ENCODE measurements at regions not wholly inside any gene's neighbourhood (a gene's known extent, or its start where the extent isn't known, plus 50 kb on each side); places are given as distances from the start of the nearest gene placed in this dataset.

- H3K9ac ChIP-seq (ENCODE audit: insufficient read depth, low read length, poor library complexity, severe bottlenecking) = no peak overlapping the region
- no peak overlapping the region for H2AFZ ChIP-seq (ENCODE audit: insufficient read depth, low read depth, low read length, poor library complexity, severe bottlenecking)
- peaks cover 2 to 3% of the 10 kb centered on the region in 2 donors for H3K9me3 ChIP-seq (replicated peaks in 1 of 2; ENCODE audit: control insufficient read depth in 1 of 2, insufficient read depth in 1 of 2, low read length in 2 of 2)
- H3K4me3 ChIP-seq (replicated peaks in 1 of 3; ENCODE audit: low read depth in 2 of 3, low read length in 3 of 3) = no peak overlapping the region
- H3K4me1 ChIP-seq (ENCODE audit: control insufficient read depth in 1 of 2, insufficient read depth in 2 of 2, low read length in 2 of 2) = no peaks in the 10 kb centered on the region
- WGBS (ENCODE audit: insufficient coverage) = 100% methylated on average over 1 of the region's 3 CpGs
- H3K27ac ChIP-seq (ENCODE audit: low read depth in 1 of 2, low read length in 2 of 2) = no peak overlapping the region
- H3K27me3 ChIP-seq (ENCODE audit: control insufficient read depth in 2 of 2, insufficient read depth in 2 of 2, low read length in 2 of 2) = no peaks in the 10 kb centered on the region
- Mint-ChIP-seq H3K36me3 (no peaks in the 10 kb centered on the region), H3K27me3 (ENCODE audit: low read depth in 3 of 3) (no peaks in the 10 kb centered on the region), H3K27ac (no peak overlapping the region), H3K4me3 (no peak overlapping the region), H3K4me1 (no peaks in the 10 kb centered on the region), H3K9me3 (peaks cover 0 to 10% (median 6%) of the 10 kb centered on the region in 7 donors)
- TF ChIP-seq CTCF (IDR thresholded peaks at IDR 0.05) = no peak
- H4K20me1 ChIP-seq (ENCODE audit: insufficient read depth, low read length) = no peaks in the 10 kb centered on the region
- intact Hi-C loops (cut with micrococcal nuclease) = no loop called here
- DNase-seq = no peak
- H3K79me2 ChIP-seq (ENCODE audit: insufficient read depth, low read length) = no peaks in the 10 kb centered on the region
- H3K4me2 ChIP-seq (replicated peaks; ENCODE audit: extremely low read depth, low read length, poor library complexity, severe bottlenecking) = no peak overlapping the region
- H3K36me3 ChIP-seq (replicated peaks in 1 of 2; ENCODE audit: control insufficient read depth in 1 of 2, insufficient read depth in 2 of 2, low read length in 2 of 2) = no peaks in the 10 kb centered on the region
These were observed 97.7 kb upstream of the EGFR start for GRCh38 chr7:54921116-54921515.

DNA sequence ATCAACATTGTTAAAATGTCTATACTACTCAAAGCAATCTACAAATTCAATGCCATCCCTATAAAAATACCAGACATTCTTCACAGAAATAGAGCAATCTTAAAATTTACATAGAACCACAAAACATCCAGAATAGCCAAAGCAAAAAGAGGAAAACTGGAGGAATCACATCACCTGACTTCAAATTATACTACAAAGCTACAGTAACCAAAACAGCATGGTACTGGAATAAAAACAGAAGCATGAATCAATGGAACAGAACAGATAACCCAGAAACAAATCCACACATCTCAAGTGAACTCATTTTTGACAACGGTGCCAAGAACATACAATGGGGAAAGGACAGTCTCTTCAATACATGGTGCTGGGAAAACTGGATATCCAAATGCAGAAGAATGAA, 87.3 kb upstream of the EGFR start:
- H3K27me3 Mint-ChIP-seq (ENCODE audit: low read depth in 3 of 3) = peaks cover 7 to 21% (median 9%) of the 10 kb centered on the region in 3 donors
- intact Hi-C loops (cut with micrococcal nuclease) = no loop called here
- Histone ChIP-seq H3K4me1 (ENCODE audit: control insufficient read depth in 1 of 2, insufficient read depth in 2 of 2, low read length in 2 of 2) (no peaks in the 10 kb centered on the region), H3K4me3 (replicated peaks in 1 of 3; ENCODE audit: low read depth in 2 of 3, low read length in 3 of 3) (no peak overlapping the region), H2AFZ (ENCODE audit: insufficient read depth, low read depth, low read length, poor library complexity, severe bottlenecking) (no peak overlapping the region), H3K36me3 (replicated peaks in 1 of 2; ENCODE audit: control insufficient read depth in 1 of 2, insufficient read depth in 2 of 2, low read length in 2 of 2) (no peaks in the 10 kb centered on the region), H3K79me2 (ENCODE audit: insufficient read depth, low read length) (no peaks in the 10 kb centered on the region), H3K4me2 (replicated peaks; ENCODE audit: extremely low read depth, low read length, poor library complexity, severe bottlenecking) (no peak overlapping the region), H3K9me3 (replicated peaks in 1 of 2; ENCODE audit: control insufficient read depth in 1 of 2, insufficient read depth in 1 of 2, low read length in 2 of 2) (peaks cover 5 to 7% of the 10 kb centered on the region in 2 donors), H3K9ac (ENCODE audit: insufficient read depth, low read length, poor library complexity, severe bottlenecking) (no peak overlapping the region), H4K20me1 (ENCODE audit: insufficient read depth, low read length) (no peaks in the 10 kb centered on the region), H3K27ac (ENCODE audit: low read depth in 1 of 2, low read length in 2 of 2) (no peak overlapping the region), H3K27me3 (ENCODE audit: control insufficient read depth in 2 of 2, insufficient read depth in 2 of 2, low read length in 2 of 2) (peaks cover 2 to 10% of the 10 kb centered on the region in 2 donors)
- H3K36me3 Mint-ChIP-seq = no peaks in the 10 kb centered on the region
- no peak for DNase-seq
- H3K4me3 Mint-ChIP-seq = no peak overlapping the region
- peaks cover 2 to 14% (median 8%) of the 10 kb centered on the region in 7 donors for H3K9me3 Mint-ChIP-seq
- no peak overlapping the region for H3K27ac Mint-ChIP-seq
- no CpG with 5 or more reads among the region's 1 CpG for WGBS (ENCODE audit: insufficient coverage)
- no peak for TF ChIP-seq CTCF (IDR thresholded peaks at IDR 0.05)
- H3K4me1 Mint-ChIP-seq = no peaks in the 10 kb centered on the region
